Brain microvascular endothelial cell (primary cell): ENCODE measurements at regions not wholly inside any gene's neighbourhood (a gene's known extent, or its start where the extent isn't known, plus 50 kb on each side); places are given as distances from the start of the nearest gene placed in this dataset.

Source experiments
- DNase-seq: peaks from one replicate; pipeline ENCODE4 v3.0.0-alpha.2; 2020
- H3K27ac ChIP-seq: fragments of 250-450 bp; sonication (Bioruptor Pico); 2 replicates; pipeline ENCODE4 v1.5.1; 2020; ENCODE audit warnings: mild to moderate bottlenecking, moderate library complexity
- H3K27me3 ChIP-seq: fragments of 250-450 bp; sonication (Bioruptor Pico); replicated peaks from 2 replicates; pipeline ENCODE4 v1.5.1; 2020; ENCODE audit warnings: mild to moderate bottlenecking
- H3K36me3 ChIP-seq: fragments of 250-450 bp; sonication (Bioruptor Pico); replicated peaks from 2 replicates; pipeline ENCODE4 v1.5.1; 2020; ENCODE audit warnings: mild to moderate bottlenecking
- H3K4me3 ChIP-seq: 2 replicates; pipeline ENCODE4 v1.5.1; 2011; ENCODE audit warnings: low read depth, mild to moderate bottlenecking, control low read depth, low read length, moderate library complexity
- in situ Hi-C: cut with HindIII; loops from 2 replicates; pipeline ENCODE4 v1.10.0; 2017; ENCODE audit warnings: low sequenced_read_pairs, low pct_ligation_motif_present
- TF ChIP-seq, protein P1 (sequence below): IDR thresholded peaks from 2 replicates; pipeline ENCODE4 v1.5.1; 2011; ENCODE audit warnings: low read depth, mild to moderate bottlenecking, moderate library complexity, low read length, control low read depth, inconsistent platforms; ENCODE audit errors: missing control alignments

DNA sequence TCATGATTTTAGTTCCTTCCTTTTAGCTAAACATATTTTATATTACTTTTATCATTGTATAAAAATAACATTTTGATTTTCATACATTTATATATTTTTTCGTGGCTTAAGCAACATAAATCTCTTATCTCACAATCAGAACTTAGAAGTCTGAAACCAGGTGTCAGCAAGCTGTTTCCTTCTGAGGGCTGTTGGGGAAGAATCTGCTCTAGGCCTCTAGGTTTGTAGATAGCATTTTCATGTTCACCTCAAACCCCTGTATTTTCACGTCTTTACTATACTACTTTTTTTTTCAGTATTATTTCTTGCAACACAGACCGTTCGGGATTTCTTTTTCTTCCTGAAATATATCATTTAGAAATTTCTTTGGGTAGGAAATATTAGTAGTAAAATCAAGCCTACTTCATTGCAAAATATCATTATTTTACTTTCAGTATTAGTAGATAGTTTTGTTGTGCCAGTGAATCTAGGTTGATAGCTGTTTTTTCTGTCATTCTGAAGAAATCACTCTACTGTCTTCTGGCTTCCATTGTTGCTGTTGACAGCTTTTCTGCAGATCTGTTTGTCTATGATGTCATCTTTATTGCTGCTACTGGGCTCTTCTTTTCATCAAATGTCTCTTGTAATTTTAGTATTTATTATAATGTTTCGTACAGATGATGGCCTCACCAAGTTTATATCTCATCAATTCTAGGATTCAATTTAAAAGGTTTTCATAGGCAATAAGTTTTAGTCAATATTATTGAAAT lies 756.3 kb downstream of the VGLL3 start:
- in situ Hi-C loops: no loop called here
- no peak overlapping the region for H3K4me3 ChIP-seq
- DNase-seq: no peak
- no peaks in the 10 kb centered on the region for H3K36me3 ChIP-seq
- TF ChIP-seq, protein P1, sequence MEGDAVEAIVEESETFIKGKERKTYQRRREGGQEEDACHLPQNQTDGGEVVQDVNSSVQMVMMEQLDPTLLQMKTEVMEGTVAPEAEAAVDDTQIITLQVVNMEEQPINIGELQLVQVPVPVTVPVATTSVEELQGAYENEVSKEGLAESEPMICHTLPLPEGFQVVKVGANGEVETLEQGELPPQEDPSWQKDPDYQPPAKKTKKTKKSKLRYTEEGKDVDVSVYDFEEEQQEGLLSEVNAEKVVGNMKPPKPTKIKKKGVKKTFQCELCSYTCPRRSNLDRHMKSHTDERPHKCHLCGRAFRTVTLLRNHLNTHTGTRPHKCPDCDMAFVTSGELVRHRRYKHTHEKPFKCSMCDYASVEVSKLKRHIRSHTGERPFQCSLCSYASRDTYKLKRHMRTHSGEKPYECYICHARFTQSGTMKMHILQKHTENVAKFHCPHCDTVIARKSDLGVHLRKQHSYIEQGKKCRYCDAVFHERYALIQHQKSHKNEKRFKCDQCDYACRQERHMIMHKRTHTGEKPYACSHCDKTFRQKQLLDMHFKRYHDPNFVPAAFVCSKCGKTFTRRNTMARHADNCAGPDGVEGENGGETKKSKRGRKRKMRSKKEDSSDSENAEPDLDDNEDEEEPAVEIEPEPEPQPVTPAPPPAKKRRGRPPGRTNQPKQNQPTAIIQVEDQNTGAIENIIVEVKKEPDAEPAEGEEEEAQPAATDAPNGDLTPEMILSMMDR: no peak
- no peak overlapping the region for H3K27ac ChIP-seq
- no peaks in the 10 kb centered on the region for H3K27me3 ChIP-seq

DNA sequence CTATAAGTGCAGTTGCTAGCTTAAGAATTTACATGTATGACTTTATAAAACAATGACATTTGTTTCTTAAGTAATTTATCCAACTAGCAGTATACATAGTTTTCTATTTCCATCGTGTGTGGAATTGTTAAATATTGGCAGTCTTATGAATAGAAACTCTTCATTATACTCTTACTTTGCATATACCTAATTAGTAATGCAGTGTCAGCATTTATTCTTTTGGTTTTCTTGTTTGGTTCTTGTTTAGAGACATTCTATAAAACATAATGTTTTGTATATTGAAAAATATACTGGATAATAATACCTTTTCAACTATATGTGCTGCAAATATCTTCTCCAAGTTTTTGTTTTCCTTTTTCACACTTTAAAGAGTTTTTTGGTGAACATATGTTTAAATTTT lies 760.2 kb downstream of the VGLL3 start:
- TF ChIP-seq, protein P1: no peak
- H3K36me3 ChIP-seq: no peaks in the 10 kb centered on the region
- DNase-seq: no peak
- no peaks in the 10 kb centered on the region for H3K27me3 ChIP-seq
- H3K4me3 ChIP-seq: no peak overlapping the region
- in situ Hi-C loops: no loop called here
- H3K27ac ChIP-seq: no peak overlapping the region

DNA sequence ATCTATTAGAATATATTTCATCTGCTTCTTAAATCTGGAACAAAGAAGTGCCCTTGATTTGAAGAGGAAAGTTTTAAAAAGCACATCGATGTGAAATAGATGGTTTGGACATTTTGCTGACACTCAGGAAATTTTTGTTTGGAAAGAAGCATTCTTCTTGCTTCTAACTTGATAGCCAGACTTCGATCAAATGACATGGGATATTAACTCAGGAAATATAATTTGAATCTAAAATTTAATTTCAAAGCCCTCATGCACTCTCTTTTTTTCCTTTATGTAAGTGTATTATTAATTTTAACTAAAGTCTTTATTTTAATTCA lies 761.2 kb downstream of the VGLL3 start:
- Histone ChIP-seq H3K27ac (no peak overlapping the region), H3K36me3 (no peaks in the 10 kb centered on the region), H3K4me3 (no peak overlapping the region), H3K27me3 (no peaks in the 10 kb centered on the region)
- in situ Hi-C loops: no loop called here
- TF ChIP-seq, protein P1: no peak
- no peak for DNase-seq

DNA sequence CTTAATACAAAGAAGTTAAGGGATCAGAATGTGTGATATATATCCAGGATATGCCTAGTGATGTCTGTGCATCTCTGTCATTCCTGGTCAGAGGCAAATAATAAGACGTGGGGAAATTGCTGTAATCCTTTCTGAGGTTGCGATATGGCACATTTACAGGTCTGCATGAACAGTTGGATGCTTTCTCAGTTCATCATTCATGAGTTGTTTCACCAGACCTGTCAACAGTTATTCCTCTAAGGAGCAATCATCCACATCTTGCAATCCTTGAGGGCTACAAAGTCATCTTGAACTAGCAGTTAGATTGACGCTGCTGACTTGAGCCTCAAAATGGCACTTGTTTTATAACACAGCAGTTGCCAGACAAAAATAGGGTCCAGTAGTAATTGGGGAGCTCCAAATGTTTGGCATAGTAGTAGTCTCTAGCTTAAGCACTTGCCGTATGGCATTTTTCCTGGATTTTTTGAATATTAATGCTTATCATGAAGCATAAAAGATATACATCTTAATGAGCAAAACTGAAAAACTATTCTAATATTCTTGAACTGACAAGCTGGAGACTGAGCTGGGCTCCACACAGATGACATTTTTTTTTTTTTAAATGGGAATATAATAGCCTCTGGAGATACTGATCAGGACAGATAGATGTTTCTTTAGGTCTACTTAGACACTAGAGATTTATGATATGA lies 761.7 kb downstream of the VGLL3 start:
- TF ChIP-seq, protein P1: no peak
- no peak for DNase-seq

DNA sequence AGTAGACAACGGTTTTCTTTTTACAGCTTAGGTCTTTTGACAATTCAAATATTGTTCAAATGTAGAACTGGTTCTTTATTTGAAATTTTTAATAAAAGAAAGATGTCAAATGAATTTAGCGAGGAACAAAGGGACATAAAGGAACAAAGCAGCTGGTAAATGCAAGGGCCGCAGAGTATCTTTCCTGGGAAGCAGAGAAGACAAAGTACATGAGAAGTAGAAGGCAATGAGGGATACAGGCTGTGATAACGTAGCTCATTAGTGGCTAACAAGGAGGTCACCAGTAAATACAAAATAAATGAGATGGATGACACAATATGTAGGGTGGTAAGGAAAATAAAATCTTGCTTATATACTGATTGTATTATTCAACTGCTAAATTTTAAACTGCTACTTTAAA lies 762.8 kb downstream of the VGLL3 start:
- no peak overlapping the region for H3K4me3 ChIP-seq
- no peak for DNase-seq
- no peaks in the 10 kb centered on the region for H3K27me3 ChIP-seq
- in situ Hi-C loops: no loop called here
- H3K27ac ChIP-seq: no peak overlapping the region
- no peaks in the 10 kb centered on the region for H3K36me3 ChIP-seq
- TF ChIP-seq, protein P1: no peak

More for the DNA sequence above, 761.7 kb downstream of the VGLL3 start:
- no peak overlapping the region for H3K4me3 ChIP-seq
- H3K27me3 ChIP-seq: no peaks in the 10 kb centered on the region
- in situ Hi-C loops: no loop called here
- H3K27ac ChIP-seq: no peak overlapping the region
- H3K36me3 ChIP-seq: no peaks in the 10 kb centered on the region

DNA sequence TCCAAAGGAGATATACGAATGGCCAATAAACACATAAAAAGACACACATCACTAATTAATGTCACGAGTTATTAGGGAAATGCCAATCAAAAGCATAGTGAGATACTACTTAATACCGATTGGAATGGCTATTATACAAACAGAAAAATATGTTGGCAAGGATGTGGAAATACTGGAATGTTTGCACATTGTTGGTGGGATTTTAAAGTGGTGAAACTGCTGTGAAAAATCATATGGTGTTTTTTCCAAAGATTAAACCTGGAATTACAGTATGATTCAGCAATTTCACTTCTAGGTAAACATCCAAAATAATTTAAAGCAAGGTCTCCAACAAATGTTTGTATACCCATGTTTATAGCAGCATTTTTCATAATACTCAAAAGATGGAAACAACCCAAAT lies 765.5 kb downstream of the VGLL3 start:
- DNase-seq: no peak
- Histone ChIP-seq H3K4me3 (no peak overlapping the region), H3K27me3 (no peaks in the 10 kb centered on the region), H3K27ac (no peak overlapping the region), H3K36me3 (no peaks in the 10 kb centered on the region)
- TF ChIP-seq, protein P1: no peak
- in situ Hi-C loops: no loop called here
